IMR-90 (cell line): ENCODE measurements at regions not wholly inside any gene's neighbourhood (a gene's known extent, or its start where the extent isn't known, plus 50 kb on each side); places are given as distances from the start of the nearest gene placed in this dataset.

ENCODE experiments used
- ATAC-seq: fragments of 200-7000 bp; cut with Tn5 transposase; 2 replicates; pipeline ENCODE4 v1.9.1; 2020; ENCODE audit warnings: low read depth, mild to moderate bottlenecking, moderate library complexity
- BruUV-seq: library from RNA; stranded (reverse); fragments of 400-500 nt; replicated peaks from 2 replicates; lab custom pipeline; 2021; lab: Mats Ljungman, UMichigan
- CTCF ChIA-PET: fragments of 300-600 bp; formaldehyde crosslinking; extraction: SDS; loops from one replicate; lab custom pipeline; 2021; ENCODE audit warnings: antibody characterized with exemption; lab: Yijun Ruan, JAX
- POLR2A ChIA-PET: fragments of 300-600 bp; sonication (Branson Sonifier 250); formaldehyde crosslinking; loops from one replicate; lab custom pipeline; 2022; ENCODE audit warnings: antibody characterized with exemption; ENCODE audit not compliant: unreplicated experiment; lab: Charles Lee
- DNase-seq: peaks from one replicate; pipeline ENCODE4 v3.0.0; 2013
- H2AFZ ChIP-seq: replicated peaks from 2 replicates; pipeline ENCODE3; 2013; ENCODE audit warnings: low read length, mild to moderate bottlenecking; ENCODE audit not compliant: poor library complexity
- H2AK5ac ChIP-seq: 2 replicates; pipeline ENCODE4 v1.6.1; 2013; ENCODE audit warnings: low read depth, low read length, inconsistent platforms
- H2AK9ac ChIP-seq: replicated peaks from 2 replicates; pipeline ENCODE3; 2013; ENCODE audit warnings: mild to moderate bottlenecking, low read depth, low read length, moderate library complexity; ENCODE audit not compliant: poor library complexity
- H2BK120ac ChIP-seq: 2 replicates; pipeline ENCODE4 v1.6.1; 2013; ENCODE audit warnings: low read depth, low read length, inconsistent platforms
- H2BK15ac ChIP-seq: 3 replicates; pipeline ENCODE4 v1.6.1; 2013; ENCODE audit warnings: low read depth, low read length, inconsistent platforms
- H2BK20ac ChIP-seq: 2 replicates; pipeline ENCODE4 v1.6.1; 2013; ENCODE audit warnings: low read depth, mild to moderate bottlenecking, inconsistent platforms, low read length, moderate library complexity
- H2BK5ac ChIP-seq: 2 replicates; pipeline ENCODE4 v1.6.1; 2013; ENCODE audit warnings: mild to moderate bottlenecking, low read depth, low read length, inconsistent platforms; ENCODE audit not compliant: poor library complexity, severe bottlenecking
- H3K14ac ChIP-seq: replicated peaks from 2 replicates; pipeline ENCODE4 v1.6.1; 2013; ENCODE audit warnings: low read depth, low read length, inconsistent platforms
- H3K18ac ChIP-seq: 2 replicates; pipeline ENCODE4 v1.6.1; 2013; ENCODE audit warnings: low read depth, low read length, control low read depth
- H3K23ac ChIP-seq: 2 replicates; pipeline ENCODE4 v1.6.1; 2013; ENCODE audit warnings: low read depth, low read length, inconsistent platforms
- H3K27ac ChIP-seq: 2 replicates; pipeline ENCODE4 v1.5.1; 2013; ENCODE audit warnings: mild to moderate bottlenecking, control low read depth, low read length; ENCODE audit not compliant: insufficient read depth
- H3K27me3 ChIP-seq: 2 replicates; pipeline ENCODE4 v1.6.1; 2013; ENCODE audit warnings: low read length; ENCODE audit not compliant: control insufficient read depth, insufficient read depth
- H3K36me3 ChIP-seq: 2 replicates; pipeline ENCODE4 v1.6.1; 2013; ENCODE audit warnings: low read length, mixed read lengths; ENCODE audit not compliant: control insufficient read depth, insufficient read depth
- H3K4ac ChIP-seq: 2 replicates; pipeline ENCODE4 v1.6.1; 2013; ENCODE audit warnings: low read depth, low read length, inconsistent platforms
- H3K4me1 ChIP-seq: 2 replicates; pipeline ENCODE4 v1.6.1; 2013; ENCODE audit warnings: low read length, mixed read lengths; ENCODE audit not compliant: control insufficient read depth, insufficient read depth
- H3K4me2 ChIP-seq: 2 replicates; pipeline ENCODE4 v1.6.1; 2013; ENCODE audit warnings: low read depth, mild to moderate bottlenecking, control low read depth, low read length, moderate library complexity
- H3K4me3 ChIP-seq: 2 replicates; pipeline ENCODE4 v1.5.1; 2013; ENCODE audit warnings: low read depth, mild to moderate bottlenecking, control low read depth, low read length, moderate library complexity; ENCODE audit not compliant: insufficient read depth
- H3K56ac ChIP-seq: 2 replicates; pipeline ENCODE4 v1.6.1; 2013; ENCODE audit warnings: low read length, inconsistent platforms; ENCODE audit not compliant: insufficient read depth; ENCODE audit errors: extremely low read depth
- H3K79me1 ChIP-seq, 2 experiments: 2 replicates each; pipeline ENCODE4 v1.6.1; 2013; ENCODE audit warnings: low read length in 2 of 2, inconsistent platforms in 1 of 2, low read depth in 1 of 2
- H3K9ac ChIP-seq: 2 replicates; pipeline ENCODE4 v1.6.1; 2013; ENCODE audit warnings: low read depth, low read length, control low read depth
- H3K9me1 ChIP-seq: 2 replicates; pipeline ENCODE4 v1.6.1; 2013; ENCODE audit warnings: low read length, inconsistent platforms; ENCODE audit not compliant: insufficient read depth
- H3K9me3 ChIP-seq: 2 replicates; pipeline ENCODE4 v1.6.1; 2013; ENCODE audit warnings: low read length; ENCODE audit not compliant: control insufficient read depth, insufficient read depth
- H4K20me1 ChIP-seq: 2 replicates; pipeline ENCODE4 v1.6.1; 2013; ENCODE audit warnings: low read length, inconsistent platforms; ENCODE audit not compliant: insufficient read depth
- H4K5ac ChIP-seq: 2 replicates; pipeline ENCODE4 v1.6.1; 2013; ENCODE audit warnings: mild to moderate bottlenecking, low read depth, low read length, control low read depth
- H4K8ac ChIP-seq, 2 experiments: 2 replicates each; pipeline ENCODE4 v1.6.1; 2013; ENCODE audit warnings: low read depth in 2 of 2, low read length in 2 of 2, control low read depth in 1 of 2, inconsistent platforms in 1 of 2
- H4K91ac ChIP-seq: 2 replicates; pipeline ENCODE4 v1.6.1; 2013; ENCODE audit warnings: low read depth, low read length, inconsistent platforms; ENCODE audit not compliant: insufficient read depth
- CHD1 ChIP-seq: IDR thresholded peaks from 2 replicates; pipeline ENCODE4 v1.6.1; 2012; ENCODE audit warnings: low read depth, low read length, improper control_type of control experiment
- CTCF ChIP-seq: conservative IDR thresholded peaks from 2 replicates; pipeline ENCODE4 v1.5.1; 2012; ENCODE audit warnings: mild to moderate bottlenecking, low read depth, low read length, improper control_type of control experiment
- NFE2L2 ChIP-seq: fragments of 150-350 bp; IDR thresholded peaks from 2 replicates; pipeline ENCODE4 v1.6.1; 2016; ENCODE audit warnings: low read depth, mild to moderate bottlenecking, low read length
- RAD21 ChIP-seq: IDR thresholded peaks from 2 replicates; pipeline ENCODE4 v1.6.1; 2012; ENCODE audit warnings: low read length, improper control_type of control experiment
- WGBS, 2 experiments: methylation state at CpG; one replicate each; pipeline versions ENCODE4 v1.1.5 to v1.1.7; 2013; ENCODE audit warnings: missing lambda C conversion rate in 2 of 2; ENCODE audit not compliant: insufficient read length in 1 of 2; ENCODE audit errors: extremely low coverage in 2 of 2; 5-methylcytosine and 5-hydroxymethylcytosine counted together
- dilution Hi-C: fragments of 300-500 bp; cut with HindIII; formaldehyde crosslinking; loops from one replicate; pipeline ENCODE4 v1.14.3; 2018; ENCODE audit warnings: low sequenced_read_pairs; ENCODE audit not compliant: unreplicated experiment
- in situ Hi-C: fragments of 300-500 bp; cut with MboI; formaldehyde crosslinking; loops from 3 replicates; pipeline ENCODE4 v1.14.3; 2019; ENCODE audit warnings: low sequenced_read_pairs, inconsistent platforms, mixed read lengths
- intact Hi-C: fragments of 100-400 bp; cut with micrococcal nuclease; formaldehyde crosslinking; loops from 2 replicates; pipeline ENCODE4 v1.10.0; 2022

GRCh38 chr14:82786483-82786880 lies 1252.8 kb upstream of the SEL1L start:
- no peak overlapping the region for H3K14ac ChIP-seq
- H3K27me3 ChIP-seq = no peaks in the 10 kb centered on the region
- no peaks in the 10 kb centered on the region for H3K9me1 ChIP-seq
- peaks cover 6% of the 10 kb centered on the region for H3K9me3 ChIP-seq
- dilution Hi-C loops = no loop called here
- TF ChIP-seq RAD21 = no peak
- no peak for TF ChIP-seq CHD1
- TF ChIP-seq CTCF = no peak
- no peak for TF ChIP-seq NFE2L2
- no peak overlapping the region for H4K8ac ChIP-seq
- no peak overlapping the region for H3K56ac ChIP-seq
- H3K9ac ChIP-seq = no peak overlapping the region
- intact Hi-C loops = no loop called here
- in situ Hi-C loops = no loop called here
- H2AK5ac ChIP-seq = no peak overlapping the region
- H2AK9ac ChIP-seq = no peak overlapping the region
- H3K23ac ChIP-seq = no peak overlapping the region
- no peak overlapping the region for H3K4me3 ChIP-seq
- H2BK15ac ChIP-seq = no peak overlapping the region
- no peak overlapping the region for H3K4me2 ChIP-seq
- no peaks in the 10 kb centered on the region for H4K20me1 ChIP-seq
- ATAC-seq (no peak), DNase-seq (no peak)
- no CpG with 5 or more reads among the region's 3 CpGs for WGBS, 2 experiments
- no peak overlapping the region for H2AFZ ChIP-seq
- no peak overlapping the region for H2BK120ac ChIP-seq
- BruUV-seq = no TSS peak
- no peak overlapping the region for H2BK5ac ChIP-seq
- no peaks in the 10 kb centered on the region for H3K4me1 ChIP-seq
- ChIA-PET POLR2A (no interaction called here), CTCF (no interaction called here)
- no peak overlapping the region for H3K4ac ChIP-seq
- H3K18ac ChIP-seq = no peak overlapping the region
- H3K36me3 ChIP-seq = no peaks in the 10 kb centered on the region
- H4K91ac ChIP-seq = no peak overlapping the region
- no peak overlapping the region for H2BK20ac ChIP-seq
- no peak overlapping the region for H3K27ac ChIP-seq
- H3K79me1 ChIP-seq = no peaks in the 10 kb centered on the region
- H4K5ac ChIP-seq = no peak overlapping the region
